ENCODE measurements at regions not wholly inside any gene's neighbourhood (a gene's known extent, or its start where the extent isn't known, plus 50 kb on each side); places are given as distances from the start of the nearest gene placed in this dataset.
"Not testable (repeated sequence)": the region's sequence is repeated elsewhere in the genome, so short reads cannot be mapped to it uniquely, and the experiment has no call there.

DNA sequence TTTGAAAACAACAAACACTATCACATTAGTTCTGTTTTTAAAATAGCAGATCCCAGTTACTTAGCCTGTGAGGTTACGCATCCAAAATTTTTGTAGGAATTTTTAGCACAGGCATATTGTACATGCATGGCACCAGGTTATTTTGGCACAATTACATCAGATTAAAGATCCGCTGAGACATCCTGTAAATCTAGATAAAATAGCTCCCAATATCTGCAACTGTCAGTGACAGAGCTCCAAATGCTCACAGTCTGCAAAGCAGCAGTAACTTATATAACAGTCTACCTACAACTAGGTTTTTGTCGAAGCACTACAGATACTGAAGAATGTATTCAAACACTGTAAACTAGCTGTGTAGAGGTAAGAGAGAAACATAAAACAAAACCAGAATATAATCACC, 200.7 kb upstream of the KCNH7 start:
- no peak overlapping the region for H3K4me3 ChIP-seq (replicated peaks; ENCODE audit: low read depth, low read length)
- TF ChIP-seq, protein P1, sequence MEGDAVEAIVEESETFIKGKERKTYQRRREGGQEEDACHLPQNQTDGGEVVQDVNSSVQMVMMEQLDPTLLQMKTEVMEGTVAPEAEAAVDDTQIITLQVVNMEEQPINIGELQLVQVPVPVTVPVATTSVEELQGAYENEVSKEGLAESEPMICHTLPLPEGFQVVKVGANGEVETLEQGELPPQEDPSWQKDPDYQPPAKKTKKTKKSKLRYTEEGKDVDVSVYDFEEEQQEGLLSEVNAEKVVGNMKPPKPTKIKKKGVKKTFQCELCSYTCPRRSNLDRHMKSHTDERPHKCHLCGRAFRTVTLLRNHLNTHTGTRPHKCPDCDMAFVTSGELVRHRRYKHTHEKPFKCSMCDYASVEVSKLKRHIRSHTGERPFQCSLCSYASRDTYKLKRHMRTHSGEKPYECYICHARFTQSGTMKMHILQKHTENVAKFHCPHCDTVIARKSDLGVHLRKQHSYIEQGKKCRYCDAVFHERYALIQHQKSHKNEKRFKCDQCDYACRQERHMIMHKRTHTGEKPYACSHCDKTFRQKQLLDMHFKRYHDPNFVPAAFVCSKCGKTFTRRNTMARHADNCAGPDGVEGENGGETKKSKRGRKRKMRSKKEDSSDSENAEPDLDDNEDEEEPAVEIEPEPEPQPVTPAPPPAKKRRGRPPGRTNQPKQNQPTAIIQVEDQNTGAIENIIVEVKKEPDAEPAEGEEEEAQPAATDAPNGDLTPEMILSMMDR (IDR thresholded peaks at IDR 0.05; ENCODE audit: low read length, missing control alignments), result no peak

DNA sequence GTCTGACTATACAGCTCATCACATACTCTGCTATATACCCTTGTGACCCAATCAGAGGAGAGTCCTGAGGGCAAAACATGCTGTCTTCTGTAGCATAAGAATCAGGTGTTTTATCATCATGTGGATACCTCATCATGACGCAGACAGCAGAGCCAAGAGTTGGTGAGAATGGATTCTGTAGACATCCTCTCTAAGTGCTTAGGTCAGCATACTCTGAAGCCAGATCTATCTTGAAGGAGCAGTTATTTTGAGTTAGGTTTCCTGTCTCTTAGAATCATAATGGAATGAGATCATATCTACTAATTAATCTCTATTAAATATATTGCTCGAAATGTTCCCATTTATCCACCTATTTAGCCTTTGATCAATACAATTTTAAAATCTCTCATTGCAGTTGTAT, 190.2 kb upstream of the KCNH7 start:
- no peak overlapping the region for H3K4me3 ChIP-seq (replicated peaks; ENCODE audit: low read depth, low read length)
- no peak for DNase-seq (ENCODE audit: low read depth)
- TF ChIP-seq, protein P1 (IDR thresholded peaks at IDR 0.05; ENCODE audit: low read length, missing control alignments), result no peak

More for the DNA sequence above, 200.7 kb upstream of the KCNH7 start:
- DNase-seq (ENCODE audit: low read depth), result no peak

GRCh38 chr2:163026136-163026775, 187.7 kb upstream of the KCNH7 start:
- not testable (repeated sequence) for H3K4me3 ChIP-seq (replicated peaks; ENCODE audit: low read depth, low read length); DNase-seq (ENCODE audit: low read depth)

DNA sequence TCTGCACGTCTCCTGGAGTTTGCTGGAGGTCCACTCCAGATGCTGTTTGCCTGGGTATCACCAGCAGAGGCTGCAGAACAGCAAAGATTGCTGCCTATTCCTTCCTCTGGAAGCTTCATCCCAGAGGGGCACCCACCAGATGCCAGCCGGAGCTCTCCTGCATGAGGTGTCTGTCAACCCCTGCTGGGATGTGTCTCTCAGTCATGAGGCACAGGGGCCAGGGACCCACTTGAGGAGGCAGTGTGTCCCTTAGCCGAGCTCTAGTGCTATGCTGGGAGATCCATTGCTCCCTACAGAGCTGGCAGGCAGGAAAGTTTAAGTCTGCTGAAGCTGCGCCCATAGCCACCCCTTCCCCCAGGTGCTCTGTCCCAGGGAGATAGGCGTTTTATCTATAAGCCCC, 178.3 kb upstream of the KCNH7 start:
- not testable (repeated sequence) for H3K4me3 ChIP-seq (replicated peaks; ENCODE audit: low read depth, low read length); DNase-seq (ENCODE audit: low read depth)

DNA sequence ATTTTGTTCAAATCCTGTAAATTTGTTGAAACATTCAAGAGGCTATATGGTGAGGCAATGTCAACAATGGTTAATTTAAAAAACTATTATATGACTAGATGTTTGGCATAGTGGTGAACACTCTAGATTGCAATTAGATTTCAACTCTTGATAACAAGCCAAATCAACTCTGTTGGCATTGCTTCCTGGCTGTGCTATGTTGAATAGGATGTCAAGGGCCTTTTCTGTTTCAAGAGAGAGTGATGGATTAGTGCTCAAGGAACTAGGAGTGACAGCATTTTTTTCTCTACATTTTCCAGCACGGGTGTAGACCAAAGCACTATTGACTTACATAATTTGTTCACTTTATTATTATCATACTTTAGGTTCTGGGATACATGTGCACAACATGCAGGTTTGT, 172.4 kb upstream of the KCNH7 start:
- no peak overlapping the region for H3K4me3 ChIP-seq (replicated peaks; ENCODE audit: low read depth, low read length)
- TF ChIP-seq, protein P1 (IDR thresholded peaks at IDR 0.05; ENCODE audit: low read length, missing control alignments), result no peak
- no peak for DNase-seq (ENCODE audit: low read depth)

DNA sequence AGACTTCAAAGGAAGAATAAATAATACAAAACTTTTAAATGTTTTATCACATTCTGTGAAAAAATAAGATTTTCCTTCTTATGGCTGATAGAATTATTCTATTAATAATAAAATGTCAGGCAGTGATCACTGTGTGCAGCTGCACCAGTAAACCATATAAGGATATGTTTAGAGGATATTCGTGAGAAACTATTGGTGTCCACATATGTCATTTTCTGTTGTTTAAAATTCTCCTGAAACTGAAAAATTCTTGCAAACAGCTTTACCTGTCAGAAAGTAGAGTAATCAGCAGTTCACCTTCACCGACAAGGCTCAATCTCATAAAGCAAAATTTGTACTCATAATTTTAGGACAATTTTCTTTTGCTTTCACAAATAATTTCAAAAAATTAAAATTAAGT, 170.1 kb upstream of the KCNH7 start:
- TF ChIP-seq, protein P1 (IDR thresholded peaks at IDR 0.05; ENCODE audit: low read length, missing control alignments), result no peak
- H3K4me3 ChIP-seq (replicated peaks; ENCODE audit: low read depth, low read length), result no peak overlapping the region
- no peak for DNase-seq (ENCODE audit: low read depth)

DNA sequence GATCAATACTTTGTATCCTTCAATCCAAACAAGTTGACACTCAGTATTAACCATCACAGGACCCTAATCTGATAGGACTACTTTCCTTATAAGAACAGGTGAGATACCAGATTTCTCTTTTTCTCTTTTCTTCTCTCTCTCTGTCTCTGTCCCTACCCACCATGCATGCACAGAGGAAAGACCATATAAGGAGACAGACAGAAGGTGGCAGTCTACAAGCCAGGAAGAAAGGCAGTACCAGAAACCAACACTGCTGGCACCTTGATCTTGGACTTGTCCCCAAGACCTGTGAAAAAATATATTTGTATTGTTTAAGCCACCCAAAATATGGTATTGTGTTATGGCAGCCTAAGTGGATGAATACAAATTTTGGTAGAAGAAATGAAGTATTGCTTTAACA, 156.2 kb upstream of the KCNH7 start:
- no peak for DNase-seq (ENCODE audit: low read depth)
- TF ChIP-seq, protein P1 (IDR thresholded peaks at IDR 0.05; ENCODE audit: low read length, missing control alignments), result no peak
- H3K4me3 ChIP-seq (replicated peaks; ENCODE audit: low read depth, low read length), result no peak overlapping the region

GRCh38 chr2:162992828-162993227, 154.3 kb upstream of the KCNH7 start:
- no peak overlapping the region for H3K4me3 ChIP-seq (replicated peaks; ENCODE audit: low read depth, low read length)
- DNase-seq (ENCODE audit: low read depth), result no peak
- TF ChIP-seq, protein P1 (IDR thresholded peaks at IDR 0.05; ENCODE audit: low read length, missing control alignments), result no peak
